H1 (cell line): ENCODE measurements at regions not wholly inside any gene's neighbourhood (a gene's known extent, or its start where the extent isn't known, plus 50 kb on each side); places are given as distances from the start of the nearest gene placed in this dataset.

Experiments
- EZH2 ChIP-seq: fragments of 200-600 bp; sonication (generic); IDR thresholded peaks from 2 replicates; pipeline ENCODE4 v1.7.1; 2012; ENCODE audit warnings: low read depth, mild to moderate bottlenecking, moderate library complexity, low read length, inconsistent platforms; ENCODE audit not compliant: severe bottlenecking
- POLR2AphosphoS5 ChIP-seq: IDR thresholded peaks from 2 replicates; pipeline ENCODE4 v1.6.1; 2011; ENCODE audit warnings: low read depth, low read length

- no peak for TF ChIP-seq POLR2AphosphoS5
- no peak for TF ChIP-seq EZH2
Observed at GRCh38 chrX:125424536-125424935, 104.9 kb downstream of the TEX13C start.
